ENCODE measurements at regions not wholly inside any gene's neighbourhood (a gene's known extent, or its start where the extent isn't known, plus 50 kb on each side); places are given as distances from the start of the nearest gene placed in this dataset.

GRCh38 chr13:31503626-31504025, 235.7 kb upstream of the RXFP2 start:
- Histone ChIP-seq H2AFZ (ENCODE audit: low read length) (no peak overlapping the region), H3K23me2 (ENCODE audit: low read depth, low read length) (no peaks in the 10 kb centered on the region), H2BK5ac (ENCODE audit: low read depth, low read length) (no peak overlapping the region), H3K4me1 (replicated peaks in 1 of 4; ENCODE audit: control insufficient read depth in 3 of 4, insufficient read depth in 4 of 4, low read length in 3 of 4) (no peaks in the 10 kb centered on the region), H3K9ac (replicated peaks in 1 of 4; ENCODE audit: extremely low read depth in 1 of 4, low read depth in 3 of 4, low read length in 3 of 4) (no peak overlapping the region), H4K5ac (ENCODE audit: insufficient read length, low read depth, low read length) (no peak overlapping the region), H3K36me3 (ENCODE audit: control insufficient read depth in 2 of 4, insufficient read depth in 4 of 4, low read length in 3 of 4) (no peaks in the 10 kb centered on the region), H3K79me1 (ENCODE audit: low read depth, low read length) (no peaks in the 10 kb centered on the region), H3K4me2 (ENCODE audit: insufficient read depth in 1 of 2, low read depth in 2 of 2, low read length in 2 of 2) (no peak overlapping the region), H2AK5ac (ENCODE audit: low read depth, low read length) (no peak overlapping the region), H4K20me1 (replicated peaks in 1 of 2; ENCODE audit: control insufficient read depth in 1 of 2, insufficient read depth in 2 of 2, low read length in 2 of 2) (no peaks in the 10 kb centered on the region), H3K18ac (ENCODE audit: extremely low read depth, low read length) (no peak overlapping the region), H4K8ac (ENCODE audit: extremely low read depth, insufficient read depth, low read length) (no peak overlapping the region), H3K4me3 (ENCODE audit: extremely low read depth in 1 of 4, insufficient read depth in 2 of 4, low read depth in 3 of 4, low read length in 4 of 4) (no peak overlapping the region), H3K79me2 (ENCODE audit: control insufficient read depth in 1 of 2, insufficient read depth in 2 of 2, low read length in 2 of 2) (no peaks in the 10 kb centered on the region), H2BK15ac (ENCODE audit: low read length) (no peak overlapping the region), H3K27ac (ENCODE audit: low read depth, low read length) (no peak overlapping the region), H3K23ac (ENCODE audit: insufficient read length) (no peak overlapping the region), H4K91ac (replicated peaks; ENCODE audit: insufficient read length, low read length) (no peak overlapping the region), H2BK20ac (ENCODE audit: low read length) (no peak overlapping the region), H3K4ac (replicated peaks; ENCODE audit: insufficient read length, low read depth, low read length) (no peak overlapping the region), H3K56ac (replicated peaks; ENCODE audit: insufficient read length, low read depth, low read length) (no peak overlapping the region), H2BK12ac (ENCODE audit: low read depth, low read length) (no peak overlapping the region), H3K14ac (ENCODE audit: insufficient read length) (no peak overlapping the region), H3K9me3 (ENCODE audit: insufficient read depth in 2 of 2, low read depth in 1 of 2, low read length in 1 of 2) (no peaks in the 10 kb centered on the region), H2BK120ac (replicated peaks; ENCODE audit: low read depth, low read length) (no peak overlapping the region), H3K27me3 (replicated peaks in 1 of 4; ENCODE audit: control insufficient read depth in 3 of 4, extremely low read depth in 1 of 4, insufficient read depth in 3 of 4, low read length in 3 of 4) (no peaks in the 10 kb centered on the region)
- no peak for DNase-seq (ENCODE audit: low read depth in 1 of 2, low spot score in 2 of 2)
- WGBS, 2 experiments (ENCODE audit: extremely low coverage in 1 of 2, insufficient coverage in 1 of 2, insufficient read length in 1 of 2, insufficient replicate concordance in 2 of 2, low coverage in 1 of 2, low lambda C conversion rate in 2 of 2, missing lambda C conversion rate in 1 of 2): 81% methylated on average over 3 of the region's 3 CpGs; no CpG with 5 or more reads in 1 of the 2 experiments
- TF ChIP-seq KDM5A (IDR thresholded peaks at IDR 0.05; ENCODE audit: low read length): no peak
- TF ChIP-seq SRF (IDR thresholded peaks at IDR 0.05; ENCODE audit: low read depth, low read length): no peak
- no peak for TF ChIP-seq MAFK (IDR thresholded peaks at IDR 0.05; ENCODE audit: low read depth, low read length)
- no peak for TF ChIP-seq RNF2 (IDR thresholded peaks at IDR 0.05; ENCODE audit: borderline replicate concordance, low read depth, low read length, missing control alignments, poor library complexity, severe bottlenecking)
- no peak for TF ChIP-seq CHD2 (IDR thresholded peaks at IDR 0.05; ENCODE audit: low read length)
- no peak for TF ChIP-seq RXRA (IDR thresholded peaks at IDR 0.05; ENCODE audit: insufficient read depth, low read depth, low read length)
- TF ChIP-seq EZH2 (IDR thresholded peaks at IDR 0.05; ENCODE audit: low read depth, low read length, severe bottlenecking): no peak
- POLR2A ChIA-PET (ENCODE audit: partially characterized antibody): no interaction called here
- CTCF ChIA-PET (ENCODE audit: partially characterized antibody): interaction anchor here (0.8 to 1.6 kb wide), 2 partner anchors 11 to 34 kb away, joined by 3 to 5 read pairs; no protein-coding TSS in a partner anchor
- FAIRE-seq: no peak
